SK-N-MC (cell line): ENCODE measurements at regions not wholly inside any gene's neighbourhood (a gene's known extent, or its start where the extent isn't known, plus 50 kb on each side); places are given as distances from the start of the nearest gene placed in this dataset.

Source experiments
- DNase-seq: peaks from one replicate; pipeline ENCODE4 v3.0.0-alpha.2; 2011; ENCODE audit warnings: low read depth, low spot score
- H3K27ac ChIP-seq: fragments of 200-600 bp; sonication (generic); 2 replicates; pipeline ENCODE4 v1.5.1; 2016; ENCODE audit warnings: mixed run types
- H3K36me3 ChIP-seq: fragments of 200-600 bp; sonication (generic); 2 replicates; pipeline ENCODE4 v1.6.1; 2017; ENCODE audit warnings: antibody characterized with exemption, low read length, mixed read lengths; ENCODE audit not compliant: insufficient read depth
- H3K4me3 ChIP-seq: fragments of 200-600 bp; sonication (generic); 2 replicates; pipeline ENCODE4 v1.5.1; 2016
- H3K9ac ChIP-seq: fragments of 200-600 bp; sonication (generic); 2 replicates; pipeline ENCODE4 v1.8.0; 2017; ENCODE audit warnings: mixed run types, mixed read lengths; ENCODE audit not compliant: insufficient read length
- H3K9me3 ChIP-seq: fragments of 200-600 bp; sonication (generic); 2 replicates; pipeline ENCODE4 v1.6.1; 2017; ENCODE audit warnings: low read depth, mild to moderate bottlenecking, antibody characterized with exemption, low read length, moderate library complexity, mixed read lengths
- EZH2 ChIP-seq: fragments of 200-600 bp; sonication (generic); IDR thresholded peaks from one replicate; pipeline ENCODE4 v1.6.1; 2017; ENCODE audit warnings: antibody characterized with exemption
- FOXP2 ChIP-seq: optimal IDR thresholded peaks from 2 replicates; pipeline ENCODE3; 2011; ENCODE audit warnings: mild to moderate bottlenecking, moderate library complexity; ENCODE audit not compliant: insufficient read depth; ENCODE audit errors: extremely low read length, control extremely low read depth
- POLR2AphosphoS5 ChIP-seq: IDR thresholded peaks from 2 replicates; pipeline ENCODE4 v1.6.1; 2012; ENCODE audit warnings: mild to moderate bottlenecking, low read depth, low read length, borderline replicate concordance

DNA sequence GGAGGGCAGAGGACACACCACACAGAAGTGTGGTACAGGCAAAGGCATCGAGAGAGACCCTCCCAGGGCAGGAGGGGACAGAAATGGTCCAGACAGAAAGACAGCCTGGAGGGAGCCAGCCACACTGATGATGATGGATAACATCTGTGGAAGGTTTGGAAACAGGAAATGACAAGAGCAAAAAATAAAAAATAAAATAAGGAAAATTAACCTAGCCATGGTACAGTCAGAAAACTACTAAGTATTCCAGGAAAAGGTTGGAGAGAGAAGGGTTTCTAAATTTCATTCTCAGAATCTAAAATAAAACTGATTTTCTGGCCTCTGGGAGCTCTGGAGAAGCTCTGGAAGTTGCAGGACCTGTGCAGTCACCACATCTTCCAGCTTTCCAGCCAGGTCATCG is 115.2 kb upstream of the VSTM2B start:
- Histone ChIP-seq H3K27ac (no peak overlapping the region), H3K4me3 (no peak overlapping the region), H3K9ac (no peak overlapping the region), H3K9me3 (no peaks in the 10 kb centered on the region), H3K36me3 (no peaks in the 10 kb centered on the region)
- TF ChIP-seq FOXP2: no peak
- TF ChIP-seq POLR2AphosphoS5: no peak
- TF ChIP-seq EZH2: no peak
- no peak for DNase-seq

DNA sequence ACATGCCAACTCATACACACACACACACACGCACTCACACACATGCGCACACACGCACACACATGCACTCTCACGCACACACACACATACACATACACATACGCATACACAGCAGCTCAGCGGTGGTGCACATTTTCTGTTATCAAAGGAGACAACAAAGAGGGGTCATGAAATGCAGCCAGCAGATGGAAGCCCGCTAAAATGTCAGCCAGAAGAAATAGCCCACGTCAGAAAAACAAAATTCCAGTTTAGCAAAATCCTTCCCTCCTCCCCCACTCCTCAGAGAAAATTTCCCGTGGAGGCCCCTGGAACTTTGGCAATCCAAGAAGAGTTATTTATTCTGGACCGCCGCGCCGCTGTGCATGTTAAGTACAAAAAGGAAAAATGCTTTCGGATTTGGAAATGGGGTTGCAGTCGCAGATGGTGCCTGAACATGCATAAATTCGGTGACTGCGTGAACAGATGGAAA is 114.6 kb upstream of the VSTM2B start:
- Histone ChIP-seq H3K36me3 (no peaks in the 10 kb centered on the region), H3K4me3 (no peak overlapping the region), H3K27ac (no peak overlapping the region), H3K9ac (no peak overlapping the region), H3K9me3 (no peaks in the 10 kb centered on the region)
- TF ChIP-seq POLR2AphosphoS5: no peak
- TF ChIP-seq FOXP2: no peak
- no peak for TF ChIP-seq EZH2
- DNase-seq: no peak

DNA sequence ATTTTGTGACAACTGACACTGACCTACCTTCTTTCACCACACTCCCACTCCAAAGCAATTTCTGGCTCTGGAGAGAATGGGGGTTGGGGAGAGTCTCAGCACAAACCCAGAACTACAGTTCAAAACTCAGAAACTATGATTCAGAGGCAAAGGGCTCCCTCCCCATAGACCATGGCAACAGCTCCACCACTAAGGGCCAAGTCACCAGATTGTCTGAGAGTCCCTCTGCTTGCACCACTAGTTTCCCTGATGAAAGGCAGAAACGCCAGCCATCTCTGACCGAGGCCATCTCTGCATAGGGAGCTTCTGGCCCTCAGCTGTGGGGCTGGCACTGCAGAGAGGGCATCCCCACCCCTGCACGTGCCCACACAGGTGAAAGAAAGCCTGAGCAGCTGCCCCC is 112.4 kb upstream of the VSTM2B start:
- Histone ChIP-seq H3K36me3 (no peaks in the 10 kb centered on the region), H3K4me3 (no peak overlapping the region), H3K27ac (no peak overlapping the region), H3K9ac (no peak overlapping the region), H3K9me3 (no peaks in the 10 kb centered on the region)
- TF ChIP-seq EZH2 (no peak), POLR2AphosphoS5 (no peak), FOXP2 (no peak)
- DNase-seq: no peak

DNA sequence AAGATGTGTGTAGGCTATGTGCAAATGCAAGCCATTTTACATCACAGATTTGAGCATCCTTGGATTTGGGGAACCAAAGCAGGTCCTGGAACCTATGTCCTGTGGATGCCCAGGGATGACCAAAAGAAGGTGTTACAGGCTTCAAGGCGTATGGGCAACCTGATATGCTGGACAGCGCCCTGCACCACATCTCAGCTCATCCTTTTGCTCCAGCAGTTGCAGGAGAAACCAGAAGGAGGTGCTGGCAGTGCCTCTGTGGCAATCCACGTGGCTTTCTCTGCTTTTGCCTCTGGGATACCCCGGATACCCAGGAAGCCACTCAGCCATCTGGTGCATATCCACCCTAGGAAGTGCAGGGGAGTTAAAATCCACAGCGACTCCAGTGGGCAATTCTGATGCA is 110.3 kb upstream of the VSTM2B start:
- H3K9me3 ChIP-seq: no peaks in the 10 kb centered on the region
- H3K4me3 ChIP-seq: no peak overlapping the region
- no peak overlapping the region for H3K9ac ChIP-seq
- TF ChIP-seq FOXP2: no peak
- TF ChIP-seq POLR2AphosphoS5: no peak
- TF ChIP-seq EZH2: no peak
- H3K36me3 ChIP-seq: no peaks in the 10 kb centered on the region
- H3K27ac ChIP-seq: no peak overlapping the region
- DNase-seq: no peak

DNA sequence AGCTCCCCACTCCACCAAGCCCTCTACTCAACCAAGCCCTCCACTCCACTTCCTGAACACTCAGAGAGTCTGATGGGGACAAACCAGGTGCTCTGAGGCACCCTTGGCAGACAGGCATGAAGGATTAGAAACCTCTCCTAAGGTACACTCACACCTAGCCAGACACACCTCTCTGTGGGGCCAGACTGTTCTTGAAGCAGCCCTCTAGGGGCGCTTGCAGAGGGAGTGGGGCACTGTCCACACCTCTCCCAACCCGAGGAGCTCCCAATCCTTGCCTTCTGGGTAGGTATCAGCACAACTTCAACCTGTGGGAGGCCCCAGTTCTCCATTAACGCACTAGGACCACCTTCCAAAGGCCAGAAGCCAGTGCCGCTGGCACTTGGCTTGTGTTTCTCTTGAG is 108.7 kb upstream of the VSTM2B start:
- Histone ChIP-seq H3K9ac (no peak overlapping the region), H3K36me3 (no peaks in the 10 kb centered on the region), H3K27ac (no peak overlapping the region), H3K9me3 (no peaks in the 10 kb centered on the region), H3K4me3 (no peak overlapping the region)
- DNase-seq: no peak
- TF ChIP-seq POLR2AphosphoS5 (no peak), EZH2 (no peak), FOXP2 (no peak)

DNA sequence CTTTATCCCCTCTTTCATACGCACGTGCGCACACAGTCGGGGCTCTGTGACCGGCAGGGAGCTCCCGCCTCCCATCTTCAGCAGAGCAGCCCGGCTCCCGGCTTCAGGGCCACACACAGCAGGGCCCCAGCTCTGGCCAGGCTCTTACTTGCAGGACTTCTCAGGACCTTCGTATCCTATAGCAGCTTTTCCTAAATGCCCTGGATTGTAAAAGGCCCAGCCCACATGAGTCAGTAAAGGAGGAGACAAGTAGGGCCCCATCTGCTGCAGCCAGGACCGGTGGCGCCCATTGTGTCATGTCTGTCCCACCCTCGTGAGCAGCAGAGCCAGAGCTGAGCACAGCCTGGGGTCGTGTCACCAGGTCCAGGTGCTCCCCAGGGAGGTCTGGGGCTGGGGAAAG is 107.6 kb upstream of the VSTM2B start:
- H3K4me3 ChIP-seq: no peak overlapping the region
- H3K9me3 ChIP-seq: no peaks in the 10 kb centered on the region
- H3K9ac ChIP-seq: no peak overlapping the region
- no peaks in the 10 kb centered on the region for H3K36me3 ChIP-seq
- no peak for DNase-seq
- TF ChIP-seq POLR2AphosphoS5 (no peak), FOXP2 (no peak), EZH2 (no peak)
- no peak overlapping the region for H3K27ac ChIP-seq

DNA sequence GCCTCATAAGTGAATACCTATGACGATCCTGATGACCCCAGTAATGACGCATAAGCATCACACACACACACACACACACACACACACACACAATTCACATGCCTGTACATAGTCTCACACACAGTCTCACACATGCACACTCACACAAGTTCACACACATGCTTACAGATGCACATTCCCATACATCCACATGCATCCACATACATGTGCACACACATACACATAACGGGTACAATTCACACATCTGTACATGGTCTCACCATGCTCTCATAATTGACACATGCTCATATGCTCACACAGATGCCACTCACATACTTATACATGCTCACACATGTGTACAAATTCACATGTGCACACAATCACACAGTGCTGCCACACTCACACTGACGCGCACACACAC is 105.7 kb upstream of the VSTM2B start:
- TF ChIP-seq EZH2 (no peak), POLR2AphosphoS5 (no peak), FOXP2 (no peak)
- Histone ChIP-seq H3K9ac (no peak overlapping the region), H3K9me3 (no peaks in the 10 kb centered on the region), H3K27ac (no peak overlapping the region), H3K36me3 (no peaks in the 10 kb centered on the region), H3K4me3 (no peak overlapping the region)
- DNase-seq: no peak

DNA sequence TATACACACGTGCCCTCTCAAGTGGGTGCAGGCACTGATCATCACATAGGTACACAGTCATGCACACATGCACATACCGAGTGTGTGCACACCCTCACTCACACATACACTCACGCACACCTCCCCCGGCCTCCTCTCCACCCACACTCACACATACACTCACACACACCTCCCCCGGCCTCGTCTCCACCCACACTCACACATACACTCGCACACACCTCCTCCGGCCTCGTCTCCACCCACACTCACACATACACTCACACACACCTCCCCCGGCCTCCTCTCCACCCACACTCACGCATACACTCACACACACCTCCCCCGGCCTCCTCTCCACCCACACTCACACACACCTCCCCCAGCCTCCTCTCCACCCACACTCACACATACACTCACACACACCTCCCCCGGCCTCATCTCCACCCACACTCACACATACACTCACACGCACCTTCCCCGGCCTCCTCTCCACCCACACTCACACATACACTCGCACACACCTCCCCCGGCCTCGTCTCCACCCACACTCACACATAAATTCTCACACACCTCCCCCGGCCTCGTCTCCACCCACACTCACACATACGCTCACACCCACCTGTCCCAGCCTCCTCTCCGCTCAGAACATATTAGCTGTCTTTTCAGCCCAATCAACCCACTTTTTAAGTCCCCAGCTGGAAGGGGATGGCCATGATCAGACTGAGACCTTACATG is 105.2 kb upstream of the VSTM2B start:
- Histone ChIP-seq H3K36me3 (no peaks in the 10 kb centered on the region), H3K9ac (no peak overlapping the region), H3K9me3 (no peaks in the 10 kb centered on the region), H3K4me3 (no peak overlapping the region), H3K27ac (no peak overlapping the region)
- no peak for DNase-seq
- TF ChIP-seq FOXP2: no peak
- no peak for TF ChIP-seq POLR2AphosphoS5
- no peak for TF ChIP-seq EZH2

DNA sequence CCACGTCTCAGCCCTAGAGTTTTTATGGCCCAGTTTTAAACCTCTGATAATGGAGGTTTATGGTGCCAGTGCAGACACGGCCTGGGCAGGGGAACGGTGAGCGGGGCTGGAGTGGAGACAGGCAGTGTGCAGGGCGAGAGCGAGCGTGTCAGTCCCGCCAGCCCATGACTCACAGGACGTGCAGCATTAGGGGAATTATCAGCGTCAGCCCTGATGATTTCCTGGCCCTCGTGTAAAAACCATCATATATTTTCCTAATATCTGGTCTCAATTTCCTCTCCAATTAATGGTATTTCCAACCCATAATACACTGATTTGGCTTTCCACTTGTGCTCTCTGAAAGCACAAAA is 104.6 kb upstream of the VSTM2B start:
- H3K9me3 ChIP-seq: no peaks in the 10 kb centered on the region
- H3K9ac ChIP-seq: no peak overlapping the region
- DNase-seq: no peak
- no peak overlapping the region for H3K4me3 ChIP-seq
- TF ChIP-seq POLR2AphosphoS5: no peak
- no peak for TF ChIP-seq FOXP2
- TF ChIP-seq EZH2: no peak
- H3K36me3 ChIP-seq: no peaks in the 10 kb centered on the region
- H3K27ac ChIP-seq: no peak overlapping the region
